Naive thymus-derived CD8-positive, alpha-beta T cell (primary cell): ENCODE measurements at regions not wholly inside any gene's neighbourhood (a gene's known extent, or its start where the extent isn't known, plus 50 kb on each side); places are given as distances from the start of the nearest gene placed in this dataset.

ENCODE experiments used
- ATAC-seq, 2 donors: fragments of 150-1000 bp; cut with Tn5 transposase in 1 of 2; sonication (Bioruptor Pico), chemical (Tn5 transposase) in 1 of 2; 1 replicate in 1 of 2; 2 replicates in 1 of 2; pipeline ENCODE4 v1.10.0; 2021; ENCODE audit warnings: mild to moderate bottlenecking in 2 of 2, moderate library complexity in 2 of 2
- POLR2A ChIA-PET: fragments of 350-600 bp; sonication (Branson Sonifier 250); formaldehyde crosslinking; loops from one replicate; lab custom pipeline; 2021; ENCODE audit warnings: antibody characterized with exemption; lab: Charles Lee
- DNase-seq, 10 donors: peaks; one replicate each; pipeline versions ENCODE4 v3.0.0 to v3.0.0-alpha.2; 2020 to 2022
- H3K27ac Mint-ChIP-seq, 10 donors: one replicate each; pipeline ENCODE4 v1.8.0; 2020 to 2022; ENCODE audit warnings: mild to moderate bottlenecking in 10 of 10, mixed read lengths in 10 of 10, moderate library complexity in 4 of 10, inconsistent platforms in 1 of 10
- H3K27me3 Mint-ChIP-seq, 5 donors: one replicate each; pipeline ENCODE4 v1.8.0; 2021 to 2022; ENCODE audit warnings: mixed read lengths in 5 of 5
- H3K36me3 Mint-ChIP-seq, 3 donors: one replicate each; pipeline ENCODE4 v1.8.0; 2020 to 2022; ENCODE audit warnings: mixed read lengths in 3 of 3, mild to moderate bottlenecking in 2 of 3, inconsistent platforms in 1 of 3
- H3K4me1 Mint-ChIP-seq, 4 donors: one replicate each; pipeline ENCODE4 v1.8.0; 2021 to 2022; ENCODE audit warnings: mixed read lengths in 4 of 4
- H3K4me3 Mint-ChIP-seq, 10 donors: one replicate each; pipeline ENCODE4 v1.8.0; 2020 to 2022; ENCODE audit warnings: mild to moderate bottlenecking in 10 of 10, mixed read lengths in 10 of 10, moderate library complexity in 6 of 10, inconsistent platforms in 1 of 10
- H3K9me3 Mint-ChIP-seq, 9 donors: one replicate each; pipeline ENCODE4 v1.8.0; 2020 to 2022; ENCODE audit warnings: mixed read lengths in 9 of 9, mild to moderate bottlenecking in 3 of 9, inconsistent platforms in 1 of 9, moderate library complexity in 1 of 9

DNA sequence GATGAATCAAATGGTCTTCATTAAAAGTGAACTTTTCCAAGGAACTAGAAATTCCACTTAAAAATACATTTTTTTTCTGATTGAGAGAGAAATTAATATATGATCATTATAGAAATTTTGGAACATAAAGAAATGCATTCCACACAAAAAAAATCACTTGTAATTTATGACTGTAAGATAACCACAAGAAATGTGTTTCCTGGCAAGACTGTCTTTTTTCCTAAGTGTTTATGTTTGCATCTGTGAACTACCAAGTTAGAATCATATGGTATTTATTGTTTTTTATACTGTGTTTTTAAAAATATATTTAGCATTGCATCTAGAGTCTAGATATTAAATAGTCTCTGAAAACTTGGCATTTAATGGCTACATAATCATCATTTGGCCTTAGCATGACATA, 726.8 kb downstream of the BCL11B start:
- no peak overlapping the region for H3K27ac Mint-ChIP-seq
- no peaks in the 10 kb centered on the region for H3K36me3 Mint-ChIP-seq
- peaks cover 0 to 2% (median 0%) of the 10 kb centered on the region in 9 donors for H3K9me3 Mint-ChIP-seq
- H3K27me3 Mint-ChIP-seq: no peaks in the 10 kb centered on the region
- no peak overlapping the region for H3K4me3 Mint-ChIP-seq
- peaks cover 10 to 19% (median 14%) of the 10 kb centered on the region in 4 donors for H3K4me1 Mint-ChIP-seq
- POLR2A ChIA-PET: no interaction called here
- ATAC-seq (no peak), DNase-seq (no peak)

DNA sequence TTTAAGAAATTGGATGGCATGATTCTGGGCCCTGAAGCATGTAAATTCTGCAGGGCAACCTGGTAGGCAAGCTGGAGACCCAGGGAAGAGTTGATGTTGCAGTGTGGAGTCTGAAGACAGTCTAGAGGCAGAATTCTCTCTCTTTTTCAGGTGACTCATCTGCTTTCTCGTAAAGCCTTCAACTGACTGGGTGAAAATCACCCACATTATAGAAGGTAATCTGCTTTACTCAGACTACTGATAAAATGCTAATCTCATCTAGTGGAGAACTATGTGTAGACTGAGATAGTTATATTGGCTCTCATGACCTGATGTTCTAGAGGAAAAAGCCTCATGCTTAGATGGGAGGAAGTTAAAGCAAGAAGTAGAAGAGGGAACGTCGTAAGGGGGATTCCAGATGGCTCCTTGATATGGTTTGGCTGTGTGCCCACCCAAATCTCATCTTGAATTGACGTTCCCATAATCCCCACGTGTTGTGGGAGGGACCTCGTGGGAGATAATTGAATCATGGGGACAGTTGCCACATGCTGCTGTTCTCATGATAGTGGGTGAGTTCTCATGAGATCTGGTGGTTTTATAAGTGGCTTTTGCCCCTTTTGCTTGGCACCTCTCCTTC, 723.8 kb downstream of the BCL11B start:
- H3K27ac Mint-ChIP-seq: peak overlapping the region in 7 of 10 donors; percentile 9 to 83 (median 50)
- peak; percentile 70 to 81 for ATAC-seq
- peak overlapping the region in 5 of 10 donors; percentile 0 to 35 (median 14) for H3K4me3 Mint-ChIP-seq
- peaks cover 10 to 16% (median 14%) of the 10 kb centered on the region in 4 donors for H3K4me1 Mint-ChIP-seq
- DNase-seq: peak in 6 of 10 donors; percentile 12 to 40 (median 24)
- H3K9me3 Mint-ChIP-seq: peaks cover 0 to 2% (median 0%) of the 10 kb centered on the region in 9 donors
- no peaks in the 10 kb centered on the region for H3K27me3 Mint-ChIP-seq
- POLR2A ChIA-PET: no interaction called here
- H3K36me3 Mint-ChIP-seq: no peaks in the 10 kb centered on the region

DNA sequence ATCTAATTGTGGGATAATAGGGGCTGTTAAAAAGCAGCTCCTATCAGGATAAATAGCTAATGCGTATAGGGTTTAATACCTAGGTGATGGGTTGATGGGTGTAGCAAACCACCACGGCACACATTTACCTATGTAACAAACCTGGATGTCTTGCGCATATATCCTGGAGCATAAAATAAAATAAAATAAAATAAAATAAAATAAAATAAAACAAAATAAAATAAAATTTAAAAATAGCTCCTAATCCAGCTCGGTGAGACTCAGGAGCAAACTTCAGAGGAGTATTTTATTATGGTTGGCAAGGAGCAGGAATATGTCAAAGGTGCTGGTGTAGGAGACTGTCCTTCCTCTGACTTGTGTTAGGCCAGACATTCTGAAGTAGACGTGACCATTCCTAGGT, 721.0 kb downstream of the BCL11B start:
- H3K4me1 Mint-ChIP-seq: peaks cover 10 to 16% (median 14%) of the 10 kb centered on the region in 4 donors
- no peaks in the 10 kb centered on the region for H3K27me3 Mint-ChIP-seq
- POLR2A ChIA-PET: no interaction called here
- DNase-seq (no peak), ATAC-seq (no peak)
- no peak overlapping the region for H3K4me3 Mint-ChIP-seq
- H3K27ac Mint-ChIP-seq: no peak overlapping the region
- peaks cover 0 to 6% (median 2%) of the 10 kb centered on the region in 9 donors for H3K9me3 Mint-ChIP-seq
- peaks cover 0 to 2% (median under 1%) of the 10 kb centered on the region in 3 donors for H3K36me3 Mint-ChIP-seq

DNA sequence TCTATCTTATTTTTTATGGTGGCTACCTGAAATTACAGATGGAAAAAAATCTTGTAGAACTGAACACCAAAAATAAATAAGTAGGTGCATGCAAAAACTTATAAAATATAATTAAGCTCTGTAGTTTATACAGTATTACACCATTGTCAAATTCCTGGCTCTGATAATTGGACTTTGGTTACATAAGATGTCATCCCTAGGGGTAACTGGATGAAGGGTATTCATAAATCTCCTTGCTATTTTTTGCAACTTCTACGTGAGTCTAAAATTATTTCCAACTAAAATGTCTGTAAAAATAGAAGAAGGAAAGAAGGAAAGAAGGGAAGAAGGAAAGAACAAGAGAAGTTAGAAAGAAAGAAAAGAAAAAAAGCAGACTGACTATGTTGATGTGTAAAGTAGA, 716.6 kb downstream of the BCL11B start:
- Mint-ChIP-seq H3K9me3 (peaks cover 0 to 15% (median 2%) of the 10 kb centered on the region in 9 donors), H3K36me3 (peaks cover 0 to 10% (median 2%) of the 10 kb centered on the region in 3 donors), H3K27ac (no peak overlapping the region), H3K27me3 (no peaks in the 10 kb centered on the region), H3K4me1 (peaks cover 0 to 6% (median 0%) of the 10 kb centered on the region in 4 donors), H3K4me3 (no peak overlapping the region)
- ATAC-seq (no peak), DNase-seq (no peak)
- POLR2A ChIA-PET: no interaction called here

DNA sequence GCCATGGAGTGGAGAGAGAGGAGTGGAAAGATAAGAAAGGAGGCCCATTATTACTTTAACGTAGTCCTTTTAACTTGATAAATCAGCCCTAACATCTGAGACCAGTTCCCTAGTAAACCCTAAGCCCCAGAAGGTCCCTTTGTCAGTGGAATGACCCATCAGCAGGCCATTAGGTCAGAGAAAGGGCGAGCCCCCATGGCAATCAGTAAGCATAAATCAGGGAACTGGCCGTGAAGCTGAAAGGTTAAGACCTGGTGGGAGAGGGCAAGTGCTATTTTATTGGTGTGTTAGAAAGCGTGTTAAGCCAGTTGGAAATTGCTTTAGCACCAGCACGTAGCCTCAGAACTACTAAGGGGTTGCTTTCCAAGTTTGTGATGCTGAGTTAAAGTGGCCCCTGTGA, 708.0 kb downstream of the BCL11B start:
- DNase-seq (no peak), ATAC-seq (no peak)
- Mint-ChIP-seq H3K27ac (no peak overlapping the region), H3K4me3 (no peak overlapping the region), H3K36me3 (peaks cover 0 to 2% (median 0%) of the 10 kb centered on the region in 3 donors), H3K9me3 (peaks cover 0 to 3% (median 0%) of the 10 kb centered on the region in 9 donors), H3K4me1 (peaks cover 0 to 7% (median 4%) of the 10 kb centered on the region in 4 donors), H3K27me3 (no peaks in the 10 kb centered on the region)
- POLR2A ChIA-PET: interaction anchor here (0.9 kb wide), 1 partner anchor 708 kb away, joined by 3 read pairs; the partner anchor contains the start of gene BCL11B

DNA sequence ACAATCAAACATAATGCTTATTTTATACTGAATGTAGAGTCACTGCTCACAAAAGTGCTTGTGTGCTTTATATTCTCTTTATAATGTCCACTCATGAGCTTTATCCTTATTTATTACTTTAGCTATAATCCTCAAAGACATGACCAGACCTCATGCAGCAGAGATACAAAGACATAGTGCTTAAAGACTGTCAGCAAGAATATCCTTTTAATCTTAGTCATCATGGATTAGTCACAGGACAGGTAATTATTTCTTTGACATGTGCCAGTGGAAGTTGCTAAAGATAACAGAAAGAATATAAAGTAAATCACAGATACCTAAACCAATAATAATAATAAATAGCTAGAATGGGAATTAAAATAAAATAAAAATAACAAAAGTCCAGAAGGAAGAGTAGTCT, 707.5 kb downstream of the BCL11B start:
- Mint-ChIP-seq H3K27ac (peak overlapping the region in 1 of 10 donors; percentile 24), H3K9me3 (peaks cover 0 to 2% (median 0%) of the 10 kb centered on the region in 9 donors), H3K36me3 (no peaks in the 10 kb centered on the region), H3K4me3 (no peak overlapping the region), H3K27me3 (no peaks in the 10 kb centered on the region), H3K4me1 (peaks cover 0 to 7% (median 4%) of the 10 kb centered on the region in 4 donors)
- no peak for ATAC-seq
- no peak for DNase-seq
- POLR2A ChIA-PET: interaction anchor here (0.9 kb wide), 1 partner anchor 708 kb away, joined by 3 read pairs; the partner anchor contains the start of gene BCL11B

DNA sequence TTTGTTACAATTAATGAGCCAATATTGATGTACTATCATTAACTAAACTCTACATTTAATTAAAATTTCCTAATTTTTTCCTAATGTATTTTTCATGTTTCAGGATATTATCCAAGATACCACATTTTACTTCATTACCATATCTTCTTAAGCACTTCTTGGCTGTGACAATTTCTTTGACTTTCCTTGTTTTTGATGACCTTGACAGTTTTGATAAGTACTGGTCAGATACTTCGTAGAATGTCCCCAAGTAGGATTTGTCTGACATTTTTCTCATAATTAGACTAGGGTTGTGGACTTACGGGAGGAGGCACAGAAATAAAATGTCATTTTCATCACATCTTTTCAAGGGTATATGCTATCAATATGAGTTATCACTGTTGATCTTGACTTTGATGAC, 700.9 kb downstream of the BCL11B start:
- H3K36me3 Mint-ChIP-seq: peaks cover 0 to 9% (median 5%) of the 10 kb centered on the region in 3 donors
- peaks cover 0 to 6% (median 4%) of the 10 kb centered on the region in 9 donors for H3K9me3 Mint-ChIP-seq
- H3K27ac Mint-ChIP-seq: no peak overlapping the region
- H3K27me3 Mint-ChIP-seq: no peaks in the 10 kb centered on the region
- ATAC-seq (no peak), DNase-seq (no peak)
- POLR2A ChIA-PET: no interaction called here
- H3K4me1 Mint-ChIP-seq: peaks cover 0 to 7% (median 1%) of the 10 kb centered on the region in 4 donors
- no peak overlapping the region for H3K4me3 Mint-ChIP-seq

DNA sequence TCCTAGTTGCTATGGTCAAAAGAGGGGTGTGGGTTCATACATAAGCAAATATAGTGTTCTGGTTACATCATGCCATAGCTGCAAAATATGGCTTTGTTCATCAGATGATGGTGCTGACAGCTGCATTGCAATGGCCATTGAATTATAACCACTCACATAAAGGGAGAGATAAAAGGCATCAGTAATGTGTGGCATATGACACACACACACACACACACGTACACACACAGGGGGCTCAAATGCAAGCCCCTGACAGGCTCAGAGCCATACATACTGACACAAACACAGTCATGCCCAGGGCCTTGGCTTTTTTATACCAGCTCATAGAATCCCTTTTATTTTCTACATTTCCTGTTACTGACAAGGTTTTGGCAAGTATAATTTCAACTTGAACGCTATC, 698.9 kb downstream of the BCL11B start:
- H3K4me1 Mint-ChIP-seq: no peaks in the 10 kb centered on the region
- no peaks in the 10 kb centered on the region for H3K27me3 Mint-ChIP-seq
- no peak for DNase-seq
- no peak overlapping the region for H3K4me3 Mint-ChIP-seq
- H3K36me3 Mint-ChIP-seq: peaks cover 0 to 9% (median 5%) of the 10 kb centered on the region in 3 donors
- H3K27ac Mint-ChIP-seq: no peak overlapping the region
- POLR2A ChIA-PET: no interaction called here
- H3K9me3 Mint-ChIP-seq: peaks cover 0 to 6% (median 4%) of the 10 kb centered on the region in 9 donors
- ATAC-seq: no peak

DNA sequence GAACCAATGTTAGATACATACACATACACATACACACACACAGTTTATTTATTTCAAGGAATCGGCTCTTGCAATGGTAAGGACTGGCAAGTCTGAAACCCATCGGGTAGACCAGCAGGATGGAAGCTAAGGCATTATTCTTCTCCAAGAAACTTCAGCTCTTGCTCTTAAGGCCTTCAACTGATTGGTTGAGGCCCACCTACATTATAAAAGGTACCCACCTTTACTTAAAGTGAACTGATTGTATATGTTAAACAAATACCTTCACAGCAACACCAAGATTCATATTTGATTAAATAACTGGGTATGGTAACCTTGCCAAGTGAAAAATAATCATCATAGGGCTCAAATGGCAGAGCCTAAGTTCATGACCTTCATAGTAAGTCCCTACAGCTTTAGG, 695.5 kb downstream of the BCL11B start:
- DNase-seq (no peak), ATAC-seq (no peak)
- Mint-ChIP-seq H3K9me3 (peaks cover 0 to 5% (median 2%) of the 10 kb centered on the region in 9 donors), H3K27ac (no peak overlapping the region), H3K4me1 (no peaks in the 10 kb centered on the region), H3K27me3 (no peaks in the 10 kb centered on the region), H3K36me3 (peaks cover 0 to 4% (median 3%) of the 10 kb centered on the region in 3 donors), H3K4me3 (no peak overlapping the region)
- POLR2A ChIA-PET: no interaction called here

DNA sequence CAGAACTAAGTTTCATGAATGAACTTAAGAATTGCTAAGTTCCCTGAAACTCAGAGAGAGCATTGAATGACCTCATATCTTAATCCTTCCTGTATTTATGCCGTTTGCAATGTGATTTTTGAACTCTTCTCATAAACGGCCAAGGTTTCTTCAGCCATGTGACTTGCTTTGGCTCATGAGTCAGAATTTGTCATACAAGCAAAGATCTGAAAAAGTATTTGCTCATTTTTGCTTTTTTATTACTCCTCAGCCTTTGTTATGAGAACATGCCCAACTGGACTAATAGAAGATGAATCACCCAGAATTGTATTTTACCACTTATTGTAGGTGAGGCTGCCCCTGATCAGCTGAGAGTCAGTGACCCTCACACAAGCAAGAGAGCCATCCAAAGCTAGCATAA, 693.8 kb downstream of the BCL11B start:
- DNase-seq: no peak
- H3K36me3 Mint-ChIP-seq: no peaks in the 10 kb centered on the region
- peaks cover 0 to 1% (median 0%) of the 10 kb centered on the region in 4 donors for H3K4me1 Mint-ChIP-seq

DNA sequence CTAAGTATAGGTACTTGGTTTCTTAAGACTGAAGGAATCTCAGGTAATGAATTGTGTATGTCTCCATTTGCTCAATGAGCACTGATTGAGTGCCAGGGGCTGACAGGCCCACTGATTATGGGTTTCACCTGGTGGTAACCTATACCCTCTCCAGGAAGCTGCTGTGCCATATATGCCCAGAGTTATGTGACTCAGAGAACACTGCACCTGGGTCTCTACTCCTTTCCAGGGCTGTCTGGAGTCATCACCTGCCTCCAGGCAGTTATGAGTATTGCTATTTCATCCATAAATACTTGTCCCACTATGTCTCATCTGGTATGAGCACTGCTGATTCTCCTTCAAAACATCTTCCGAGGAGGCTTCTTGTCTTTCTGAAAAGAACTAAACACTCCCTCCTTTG, 692.9 kb downstream of the BCL11B start:
- POLR2A ChIA-PET: no interaction called here
- Mint-ChIP-seq H3K27ac (no peak overlapping the region), H3K9me3 (peaks cover 0 to 15% (median 0%) of the 10 kb centered on the region in 9 donors), H3K27me3 (peaks cover 0 to 2% (median 0%) of the 10 kb centered on the region in 5 donors), H3K4me1 (peaks cover 0 to 1% (median 0%) of the 10 kb centered on the region in 4 donors), H3K36me3 (no peaks in the 10 kb centered on the region), H3K4me3 (no peak overlapping the region)
- ATAC-seq (no peak), DNase-seq (no peak)

More for the DNA sequence above, 693.8 kb downstream of the BCL11B start:
- POLR2A ChIA-PET: no interaction called here
- Mint-ChIP-seq H3K27me3 (peaks cover 0 to 2% (median 0%) of the 10 kb centered on the region in 5 donors), H3K27ac (no peak overlapping the region), H3K4me3 (no peak overlapping the region), H3K9me3 (peaks cover 0 to 11% (median 0%) of the 10 kb centered on the region in 9 donors)
- no peak for ATAC-seq

DNA sequence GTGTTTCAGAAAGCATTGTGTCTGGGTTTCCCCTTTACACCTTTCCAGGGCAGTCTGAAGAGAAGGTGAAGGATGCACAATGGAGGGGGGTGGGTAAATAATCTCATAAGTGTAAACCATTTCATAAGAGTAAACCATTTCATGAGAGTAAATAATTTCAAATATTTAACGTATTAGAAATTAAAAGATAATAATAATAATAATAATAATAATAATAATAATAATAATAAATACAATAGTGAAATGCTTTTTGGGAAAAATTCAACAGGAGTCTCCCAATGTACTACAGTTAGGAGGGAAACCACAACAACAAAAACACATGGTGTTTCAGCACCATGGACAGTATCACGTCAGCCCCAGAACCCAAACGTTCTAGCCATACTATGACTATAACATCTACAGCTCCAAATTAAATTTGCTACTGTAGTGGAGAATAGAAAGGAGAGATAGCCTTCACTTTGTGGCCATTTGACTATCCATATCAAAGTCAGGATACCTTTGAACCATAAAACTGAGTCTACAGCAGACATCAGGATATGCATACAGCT, 691.8 kb downstream of the BCL11B start:
- H3K27me3 Mint-ChIP-seq: peaks cover 0 to 2% (median 0%) of the 10 kb centered on the region in 5 donors
- POLR2A ChIA-PET: no interaction called here
- H3K4me1 Mint-ChIP-seq: peaks cover 0 to 1% (median 0%) of the 10 kb centered on the region in 4 donors
- no peak overlapping the region for H3K27ac Mint-ChIP-seq
- H3K9me3 Mint-ChIP-seq: peaks cover 0 to 15% (median 0%) of the 10 kb centered on the region in 9 donors
- DNase-seq: peak in 4 of 10 donors; percentile 3 to 32 (median 18)
- no peak overlapping the region for H3K4me3 Mint-ChIP-seq
- ATAC-seq: no peak
- no peaks in the 10 kb centered on the region for H3K36me3 Mint-ChIP-seq

DNA sequence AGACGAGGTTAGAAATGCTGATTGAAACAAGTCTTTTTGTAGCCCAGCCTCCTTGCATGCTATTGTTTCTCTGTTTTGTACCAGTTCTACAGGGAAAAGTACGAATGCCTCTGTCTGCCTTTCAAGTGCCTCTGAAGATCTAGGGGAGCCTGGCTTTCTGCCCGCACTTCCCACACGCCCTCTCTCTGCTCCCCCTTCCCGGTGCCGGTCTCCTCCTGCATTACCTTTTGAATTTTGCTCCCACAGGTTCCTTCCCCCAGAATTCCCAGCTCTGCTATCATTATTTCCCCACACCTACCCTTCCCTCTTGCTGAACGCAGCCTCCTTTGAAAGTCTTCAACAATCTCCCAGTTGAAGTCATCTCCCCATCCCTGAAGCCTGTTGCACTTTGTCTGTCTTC, 689.7 kb downstream of the BCL11B start:
- Mint-ChIP-seq H3K36me3 (no peaks in the 10 kb centered on the region), H3K9me3 (peaks cover 0 to 15% (median 0%) of the 10 kb centered on the region in 9 donors), H3K27ac (no peak overlapping the region), H3K4me3 (no peak overlapping the region), H3K27me3 (peaks cover 0 to 2% (median 0%) of the 10 kb centered on the region in 5 donors), H3K4me1 (peaks cover 0 to 5% (median 0%) of the 10 kb centered on the region in 4 donors)
- POLR2A ChIA-PET: no interaction called here
- ATAC-seq: no peak
- no peak for DNase-seq
